NCI-H2029 (cell line): ENCODE measurements at regions not wholly inside any gene's neighbourhood (a gene's known extent, or its start where the extent isn't known, plus 50 kb on each side); places are given as distances from the start of the nearest gene placed in this dataset.
"Not testable (repeated sequence)": the region's sequence is repeated elsewhere in the genome, so short reads cannot be mapped to it uniquely, and the experiment has no call there.

Experiments
- DNase-seq: peaks from one replicate; lab custom pipeline; 2025; lab: John Stamatoyannopoulos, UW

DNA sequence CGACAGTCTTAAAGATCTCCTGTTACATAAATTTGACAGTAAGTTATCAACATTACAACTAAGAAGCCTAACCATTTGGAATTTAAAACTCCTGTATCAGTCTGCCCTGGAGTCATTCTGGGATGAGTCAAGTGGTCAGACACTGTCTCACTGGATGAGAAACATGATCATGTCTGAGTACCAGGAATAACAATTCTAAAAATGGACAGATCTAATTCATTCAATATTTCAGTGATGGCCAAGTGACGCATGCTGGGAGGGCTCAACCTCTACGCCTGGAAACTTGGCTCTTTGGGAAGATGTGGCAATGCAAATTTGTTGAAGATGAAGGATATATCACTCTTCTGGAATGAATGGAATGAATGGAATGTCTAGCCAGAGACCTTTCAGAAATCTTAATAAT is 1427.2 kb downstream of the STIM2 start:
- no peak for DNase-seq

DNA sequence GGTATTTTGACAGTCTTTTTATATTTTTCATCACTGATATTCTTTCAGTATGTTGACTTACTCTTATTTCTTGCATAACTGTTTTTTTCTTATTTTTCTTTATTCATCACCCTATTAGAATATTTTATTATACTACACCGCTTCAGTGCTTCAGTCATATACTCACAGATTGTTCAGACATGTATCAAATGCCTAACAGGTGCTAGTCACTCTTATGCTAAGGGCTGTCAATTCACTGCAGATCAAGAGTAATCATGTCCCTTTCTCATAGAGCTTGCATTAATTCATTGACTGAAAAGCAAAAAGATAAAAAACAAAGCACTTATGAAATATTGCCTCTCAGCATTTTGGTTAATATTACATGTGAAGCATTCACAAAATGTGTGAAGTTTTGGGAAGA is 1435.6 kb downstream of the STIM2 start:
- no peak for DNase-seq

DNA sequence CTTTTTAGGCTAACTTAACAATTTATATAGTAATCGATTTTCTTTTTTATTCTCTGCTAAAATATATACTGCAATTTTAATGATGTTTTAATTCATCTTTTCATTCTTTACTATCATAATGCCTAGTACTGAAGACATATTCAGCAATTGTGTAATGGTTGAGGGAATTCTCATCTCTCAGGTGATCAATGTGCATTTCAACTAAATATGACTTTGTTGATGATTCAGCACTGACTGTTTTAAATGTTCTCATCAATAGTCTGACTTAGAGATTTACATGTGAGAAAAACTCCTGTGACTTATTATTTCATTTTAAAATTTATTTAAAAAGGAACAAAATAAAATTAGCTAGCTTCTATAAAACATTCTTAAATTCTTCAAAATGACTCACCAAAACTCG is 1450.3 kb downstream of the STIM2 start:
- DNase-seq = no peak

DNA sequence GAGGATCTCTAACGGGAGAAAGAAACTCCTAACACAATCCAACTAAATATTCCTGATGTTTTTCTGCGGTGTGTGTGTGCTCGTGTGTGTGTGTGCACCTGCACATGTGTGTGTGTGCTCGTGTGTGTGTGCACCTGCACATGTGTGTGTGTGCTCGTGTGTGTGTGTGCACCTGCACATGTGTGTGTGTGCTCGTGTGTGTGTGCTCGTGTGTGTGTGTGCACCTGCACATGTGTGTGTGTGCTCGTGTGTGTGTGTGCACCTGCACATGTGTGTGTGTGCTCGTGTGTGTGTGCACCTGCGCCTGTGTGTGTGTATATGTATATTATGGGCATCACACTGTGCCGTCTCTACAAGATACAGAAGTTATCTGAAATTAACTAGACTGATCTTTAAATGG is 1451.9 kb downstream of the STIM2 start:
- DNase-seq = not testable (repeated sequence)

DNA sequence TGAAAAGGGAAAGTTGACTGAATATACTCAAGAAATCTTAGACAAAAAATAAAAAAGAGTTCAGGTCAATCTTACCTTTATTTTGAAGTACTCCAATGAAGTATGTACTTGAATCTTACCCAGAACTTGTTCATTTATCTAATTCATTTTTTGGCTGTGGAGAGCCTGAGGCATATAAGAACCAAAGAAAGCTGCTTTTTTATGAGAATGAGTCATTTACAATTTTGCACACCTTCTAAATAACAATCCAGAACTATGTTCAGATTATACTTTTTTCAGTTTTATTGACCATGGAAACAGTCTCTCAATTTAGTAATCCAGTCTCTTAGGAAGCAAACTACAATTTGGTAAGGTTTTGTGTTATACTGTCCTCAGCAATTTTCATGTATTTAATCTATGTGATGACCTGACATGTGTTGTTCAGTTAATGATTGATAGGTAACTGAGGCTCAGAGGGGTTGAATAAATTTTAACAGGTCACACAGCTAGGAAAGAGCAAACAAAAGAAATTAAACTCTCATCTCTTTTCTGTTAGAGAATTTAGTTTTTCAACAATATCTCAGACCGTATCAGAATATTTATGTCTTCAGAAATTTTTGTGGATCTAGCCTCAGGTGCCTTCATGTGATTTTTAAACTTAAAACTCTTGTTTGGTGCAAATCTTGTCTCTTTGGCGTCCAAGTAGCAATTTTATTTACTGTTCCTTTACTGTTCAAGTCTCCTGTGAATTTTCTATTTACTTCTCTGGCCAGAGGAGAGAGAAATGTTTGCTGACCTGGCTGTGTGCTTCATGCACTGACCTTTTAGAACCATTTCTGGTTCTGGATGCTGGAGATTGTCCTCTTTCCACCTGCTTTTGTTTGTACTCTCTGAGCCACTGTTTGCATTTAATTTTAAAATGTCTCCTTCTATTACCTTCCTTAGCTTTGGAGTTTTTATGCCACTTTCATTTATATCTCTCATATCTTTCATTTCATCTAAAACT is 1453.4 kb downstream of the STIM2 start:
- DNase-seq = no peak

DNA sequence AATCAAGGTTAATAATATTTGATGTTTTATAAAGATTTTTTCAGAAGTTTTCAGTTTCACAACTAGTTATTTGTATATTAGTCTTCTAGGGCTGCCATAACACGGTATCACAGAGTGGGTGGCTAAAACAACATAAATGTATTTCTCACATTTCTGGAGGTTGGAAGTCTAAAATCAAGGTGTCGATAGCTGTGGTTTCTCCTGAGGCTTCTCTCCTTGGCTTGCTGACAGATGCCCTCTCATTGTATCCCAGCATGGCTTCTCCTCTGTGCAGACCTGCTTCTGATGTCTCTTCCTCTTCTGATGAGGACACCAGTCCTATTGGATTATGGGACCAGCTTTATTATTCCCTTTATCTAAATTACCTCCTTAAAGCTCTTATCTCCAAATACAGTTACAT is 1456.6 kb downstream of the STIM2 start:
- DNase-seq = no peak

DNA sequence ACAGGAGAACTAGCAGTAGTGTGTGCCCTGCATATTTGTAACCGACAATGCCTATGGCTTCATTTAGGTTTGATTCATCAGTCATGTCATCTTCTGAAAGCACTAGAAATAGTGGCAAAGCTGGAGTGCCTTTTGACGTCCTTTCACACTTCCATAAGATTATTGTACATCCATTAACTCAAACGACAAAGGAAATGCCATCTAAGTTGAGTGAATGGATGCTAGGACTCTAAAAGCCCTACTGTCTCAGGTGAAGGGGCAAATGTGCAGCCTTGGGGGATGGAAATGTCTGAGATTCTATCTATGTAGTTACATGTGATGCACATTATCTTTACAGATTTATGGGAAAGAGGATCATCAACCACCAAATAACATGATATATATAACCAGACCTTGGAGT is 1473.6 kb downstream of the STIM2 start:
- DNase-seq = no peak

DNA sequence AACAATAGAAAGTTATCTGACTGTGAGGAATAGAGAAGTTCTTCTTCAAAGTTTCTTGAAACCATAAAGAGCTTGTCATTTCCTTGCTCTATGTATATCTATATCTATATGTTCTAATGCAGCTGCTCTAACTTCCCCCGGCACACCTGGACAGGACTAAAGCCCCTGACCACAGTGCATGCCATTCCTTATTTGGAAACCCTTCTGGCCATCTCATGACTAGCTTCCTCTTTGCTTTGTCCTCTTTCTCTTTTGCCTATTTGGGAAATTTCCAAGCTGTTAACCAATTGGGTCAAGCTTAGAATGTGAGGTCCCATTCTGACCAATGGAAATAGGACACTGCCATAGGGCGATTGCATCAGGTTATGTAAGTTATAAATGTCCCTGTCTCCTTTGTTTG is 1481.1 kb downstream of the STIM2 start:
- DNase-seq = no peak

DNA sequence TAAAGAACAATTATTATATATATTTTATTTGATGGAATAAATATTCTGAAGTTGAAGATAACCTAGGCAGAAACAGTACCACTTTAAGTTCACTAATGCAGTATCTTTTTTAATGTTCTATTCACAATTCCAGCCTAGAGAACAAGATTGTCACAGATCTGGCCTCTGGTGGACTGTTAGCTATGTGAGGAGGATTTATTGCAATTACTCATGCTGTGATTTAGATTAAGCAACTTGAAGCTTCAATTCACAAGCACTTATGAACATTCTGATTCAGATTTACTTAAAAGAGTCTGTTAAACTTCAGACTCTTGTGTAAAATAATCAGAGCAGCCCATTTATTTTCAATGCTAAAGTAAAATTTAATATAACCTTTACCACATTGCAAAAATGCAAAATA is 1489.8 kb downstream of the STIM2 start:
- DNase-seq = no peak

DNA sequence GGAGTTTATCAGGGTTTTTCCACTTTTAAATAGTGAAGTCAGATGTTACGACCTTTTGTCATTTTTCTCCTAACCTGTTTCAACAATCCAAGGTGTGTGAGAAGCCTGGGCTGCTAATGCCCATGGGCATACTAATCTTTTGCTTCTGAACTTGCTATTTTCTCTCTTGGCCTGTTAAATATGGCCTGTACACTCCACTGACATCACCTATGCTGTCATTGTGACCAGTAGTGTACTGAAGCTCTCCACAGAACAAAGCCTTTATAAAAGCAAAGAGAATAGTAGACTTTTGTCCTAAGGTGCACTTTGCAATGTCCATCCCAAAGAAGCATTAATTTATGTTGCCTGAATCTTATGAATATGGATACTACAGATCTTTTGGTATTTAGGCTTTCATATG is 1490.5 kb downstream of the STIM2 start:
- DNase-seq = no peak

DNA sequence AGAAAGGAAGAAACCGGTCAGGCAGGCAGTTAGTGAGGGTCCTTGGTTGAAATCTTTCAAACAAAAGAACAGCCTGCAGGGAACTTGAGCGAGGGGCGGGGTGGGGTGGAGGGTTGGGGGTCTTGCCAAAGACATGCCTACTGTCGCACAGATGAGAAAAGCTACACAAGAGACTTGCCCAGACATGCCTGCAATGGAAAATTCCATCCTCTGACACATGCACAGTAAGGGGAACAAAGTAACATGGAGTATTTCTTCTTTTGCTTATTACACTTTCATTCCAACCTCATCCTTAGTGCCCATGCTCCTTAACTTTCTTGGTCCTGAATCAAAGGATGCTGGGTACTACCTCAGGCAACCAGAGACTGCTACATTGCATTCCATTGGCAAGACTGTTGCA is 1491.2 kb downstream of the STIM2 start:
- no peak for DNase-seq

DNA sequence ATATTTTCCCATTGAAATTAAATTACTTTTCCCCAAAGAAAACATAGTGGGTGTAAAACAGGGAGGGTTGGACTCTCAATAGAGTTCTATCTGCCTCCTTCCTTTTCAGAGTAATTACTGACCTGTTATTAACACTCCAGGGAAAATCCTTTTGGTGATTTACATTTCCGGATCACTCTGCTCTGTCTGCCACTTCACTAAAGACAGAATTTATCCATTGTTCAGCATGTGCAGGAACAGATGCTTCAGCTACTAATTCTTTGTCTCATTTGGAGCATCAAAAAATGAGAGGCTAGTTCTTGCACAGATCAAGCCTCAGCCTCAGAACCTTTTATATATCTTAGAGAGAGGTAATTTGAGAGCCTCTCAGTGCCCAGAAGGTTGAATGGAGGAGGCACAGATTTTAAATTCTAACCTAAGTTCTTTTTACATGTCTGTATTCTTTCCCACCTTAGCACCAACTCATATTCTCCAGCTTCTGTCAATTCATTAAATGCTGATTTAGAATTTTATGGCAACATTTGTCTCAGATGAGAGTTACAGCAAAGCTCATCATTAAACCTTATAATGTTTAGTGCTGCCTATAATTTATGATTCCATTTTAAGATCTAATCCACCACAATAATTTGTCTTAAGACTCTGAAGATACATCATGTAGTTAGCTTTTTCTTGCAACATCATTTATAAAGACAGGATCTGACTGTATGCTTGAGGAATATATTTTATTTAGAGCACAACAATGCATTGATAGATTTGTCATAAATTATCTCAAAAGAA is 1494.4 kb downstream of the STIM2 start:
- DNase-seq = no peak

DNA sequence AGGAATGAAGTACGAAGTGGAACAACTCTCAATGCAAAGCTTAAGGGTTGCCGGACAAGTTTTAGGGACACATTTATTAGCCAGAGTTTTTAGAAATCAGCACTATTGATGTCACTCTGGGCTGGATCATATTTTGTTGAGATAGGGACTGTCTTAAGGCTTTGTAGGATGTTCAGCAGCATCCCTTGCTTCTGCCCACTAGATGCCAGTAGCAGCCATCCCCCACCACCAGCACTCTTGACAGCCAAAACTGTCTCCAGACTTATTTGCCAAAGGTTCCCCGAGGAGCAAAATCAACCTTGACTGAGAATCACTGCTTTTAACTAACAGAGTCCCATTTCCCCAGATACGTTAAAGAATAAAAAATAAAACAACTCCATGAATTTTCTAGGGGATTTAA is 1497.3 kb downstream of the STIM2 start:
- DNase-seq = no peak

DNA sequence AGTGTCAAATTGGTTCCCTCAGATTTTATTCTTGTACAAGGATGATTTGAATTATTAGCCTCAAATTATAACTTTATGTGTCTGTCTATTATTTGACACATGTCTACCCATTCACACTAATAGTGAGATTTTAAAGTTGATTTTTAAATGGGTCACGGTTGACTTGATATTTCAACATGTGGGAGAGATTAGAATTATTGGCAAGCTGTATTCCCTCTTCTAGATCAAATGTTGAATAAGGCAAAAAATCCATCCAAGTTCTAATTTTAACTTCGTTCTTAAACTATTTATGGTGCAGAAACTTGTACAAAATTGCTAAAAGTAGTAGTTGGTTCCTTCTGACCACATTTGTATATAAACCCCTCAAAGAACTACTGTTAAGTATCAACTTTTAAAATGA is 1498.0 kb downstream of the STIM2 start:
- no peak for DNase-seq

DNA sequence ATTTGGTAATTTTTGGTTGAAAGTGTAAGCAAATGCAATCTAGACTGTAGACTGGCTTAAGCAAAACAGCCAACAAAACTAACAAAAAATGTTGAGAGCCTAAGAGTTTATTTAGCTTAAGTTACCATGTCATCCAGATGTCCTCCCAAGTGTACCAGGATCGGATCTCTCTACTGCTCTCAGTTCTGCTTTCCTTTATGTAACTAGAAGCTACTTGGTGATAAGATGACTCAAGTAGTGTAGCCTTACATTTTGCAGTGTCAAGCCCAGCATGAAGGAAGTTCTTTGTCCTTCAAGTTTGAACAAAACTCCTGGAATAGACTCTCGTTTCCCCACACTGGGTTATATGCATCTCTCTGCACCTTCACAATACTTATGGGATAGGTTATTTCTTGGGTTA is 1500.0 kb downstream of the STIM2 start:
- DNase-seq = no peak

DNA sequence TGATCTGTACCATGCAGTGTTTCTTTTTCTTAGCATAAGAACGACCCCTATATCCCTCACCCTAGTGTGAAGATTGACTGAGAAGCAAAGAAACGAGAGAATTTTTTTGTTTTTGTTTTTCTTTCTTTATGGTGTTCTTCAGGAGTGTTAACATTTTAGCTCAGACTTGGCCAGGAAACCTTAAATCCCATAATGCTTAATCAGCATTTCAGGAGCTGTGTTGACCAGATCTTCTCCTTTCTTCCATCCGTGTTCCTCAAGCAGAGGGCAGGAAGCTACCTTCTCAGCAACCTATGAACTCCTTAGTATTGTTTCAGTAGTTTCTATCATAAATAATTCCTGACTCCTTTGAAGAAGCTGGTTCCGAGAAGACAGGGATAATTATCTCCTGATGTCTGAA is 1501.5 kb downstream of the STIM2 start:
- no peak for DNase-seq

DNA sequence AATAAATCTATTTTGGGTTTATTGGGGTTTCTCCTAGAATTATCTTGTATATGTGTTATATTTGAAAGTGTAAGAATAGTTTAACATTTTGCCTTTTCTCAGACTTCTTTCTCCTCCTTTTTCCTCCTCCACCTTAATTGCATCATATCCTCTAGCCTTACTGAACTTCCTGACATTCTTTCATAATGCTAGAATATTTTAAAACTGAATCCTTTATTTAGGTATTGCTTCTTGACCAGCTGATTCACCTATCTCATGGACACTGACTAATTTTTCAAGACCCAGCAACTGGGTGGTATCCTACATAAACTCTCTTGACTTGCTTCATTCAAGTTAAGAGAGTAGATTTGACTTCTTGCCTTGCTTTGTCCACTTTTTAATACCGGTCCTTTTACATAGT is 1508.9 kb downstream of the STIM2 start:
- no peak for DNase-seq

DNA sequence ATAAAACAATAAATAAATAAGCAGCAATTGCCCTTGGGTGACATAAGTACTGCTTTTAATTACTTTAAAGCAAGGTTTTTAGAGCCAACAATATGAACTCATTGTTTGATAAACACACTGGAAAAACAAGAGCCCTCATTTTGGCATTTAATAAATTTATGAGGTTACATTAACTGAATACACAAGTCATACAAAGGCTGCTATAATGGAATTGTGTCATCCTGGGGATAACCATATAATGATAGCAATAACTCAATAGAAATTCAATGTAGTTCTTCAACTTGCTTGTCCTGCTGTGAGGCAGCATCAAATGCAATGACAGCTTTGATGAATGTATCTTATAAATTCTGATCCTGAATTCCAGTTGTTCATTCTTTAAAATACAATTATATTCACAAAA is 1512.5 kb downstream of the STIM2 start:
- DNase-seq = no peak

DNA sequence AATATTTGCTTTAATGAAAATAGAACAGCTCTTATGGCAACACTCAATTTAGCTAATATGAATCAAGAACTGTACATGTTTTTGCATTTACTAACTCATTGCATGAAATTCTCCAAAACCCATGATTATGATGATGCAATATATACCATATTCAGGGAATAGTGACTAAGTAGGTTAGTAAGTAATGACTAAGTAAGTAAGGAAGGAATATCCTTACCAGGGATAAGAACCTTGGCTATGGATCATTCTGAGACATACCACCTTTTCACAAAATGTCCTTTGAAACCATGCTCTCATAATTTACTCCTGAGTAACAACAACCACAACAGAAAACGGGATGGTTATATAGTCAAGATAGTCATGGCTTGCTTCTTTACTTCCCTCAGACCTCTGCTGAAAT is 1513.0 kb downstream of the STIM2 start:
- no peak for DNase-seq

DNA sequence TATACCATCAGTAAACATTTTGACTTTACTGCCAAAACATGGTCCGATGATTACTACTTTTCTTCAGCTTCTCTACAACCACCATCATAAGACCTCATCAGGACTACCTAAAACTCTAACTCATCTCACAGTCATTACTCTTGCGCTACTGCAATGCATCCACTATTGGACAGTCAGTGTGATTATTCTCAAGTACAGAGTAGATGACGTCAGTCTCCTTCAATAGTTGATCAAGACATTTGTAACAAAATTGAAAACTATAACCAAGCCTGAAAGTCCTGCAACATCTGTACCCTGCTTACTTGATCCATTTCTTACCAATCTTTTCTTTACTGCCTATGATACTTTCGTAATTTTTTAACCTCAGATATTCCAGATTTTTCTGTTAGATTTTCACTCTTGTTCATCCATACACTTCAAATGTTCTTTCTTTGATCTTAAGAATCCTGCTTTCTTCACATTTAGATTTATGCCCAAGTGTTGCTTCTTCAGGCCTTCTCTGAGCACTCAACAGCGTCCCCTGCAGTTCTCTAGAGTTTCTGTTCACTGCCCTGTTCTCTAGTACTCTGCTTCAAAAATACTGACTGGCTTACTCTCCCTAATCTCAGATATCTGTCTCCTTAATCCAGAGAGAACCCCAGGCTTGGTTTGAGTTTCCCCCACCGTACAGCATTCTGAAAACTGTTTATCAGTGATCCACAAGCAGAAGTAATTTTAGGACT is 1517.6 kb downstream of the STIM2 start:
- no peak for DNase-seq

DNA sequence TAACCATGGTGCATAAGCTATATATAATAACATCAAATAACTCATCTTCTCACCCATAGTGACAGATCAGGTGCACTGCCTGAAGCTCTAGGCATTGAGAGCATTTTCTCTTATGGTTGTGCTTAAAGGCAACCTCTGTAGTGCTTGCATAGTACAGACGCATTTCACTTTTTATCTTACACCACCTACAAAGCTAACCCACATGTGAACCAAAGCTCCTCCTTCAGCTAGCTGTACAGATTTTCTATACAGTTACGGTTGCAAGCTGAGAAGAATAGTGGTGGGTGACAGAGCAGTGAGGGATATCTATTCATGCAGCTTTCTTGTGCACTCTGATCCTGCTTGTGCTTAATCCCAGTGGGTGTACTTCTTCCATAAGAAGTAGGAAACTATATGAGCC is 1525.2 kb downstream of the STIM2 start:
- no peak for DNase-seq

DNA sequence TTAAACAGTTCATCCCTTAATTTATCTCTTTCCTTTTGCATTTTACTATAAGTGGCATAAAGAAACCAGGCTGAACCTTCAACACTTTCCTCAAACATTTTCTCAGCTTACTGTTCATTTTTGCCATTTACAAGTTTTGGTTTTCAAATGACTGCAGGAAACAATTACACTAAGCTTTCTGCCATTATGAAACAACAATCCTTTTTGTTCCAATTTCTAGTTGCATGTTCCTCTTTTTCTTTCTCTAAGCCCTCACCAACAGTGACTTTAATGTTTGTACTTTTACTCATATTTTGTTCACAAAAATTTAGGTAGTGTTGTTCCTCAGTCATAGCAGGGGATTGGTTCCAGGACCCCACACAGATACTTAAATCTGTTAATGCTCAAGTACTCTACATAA is 1526.1 kb downstream of the STIM2 start:
- no peak for DNase-seq

DNA sequence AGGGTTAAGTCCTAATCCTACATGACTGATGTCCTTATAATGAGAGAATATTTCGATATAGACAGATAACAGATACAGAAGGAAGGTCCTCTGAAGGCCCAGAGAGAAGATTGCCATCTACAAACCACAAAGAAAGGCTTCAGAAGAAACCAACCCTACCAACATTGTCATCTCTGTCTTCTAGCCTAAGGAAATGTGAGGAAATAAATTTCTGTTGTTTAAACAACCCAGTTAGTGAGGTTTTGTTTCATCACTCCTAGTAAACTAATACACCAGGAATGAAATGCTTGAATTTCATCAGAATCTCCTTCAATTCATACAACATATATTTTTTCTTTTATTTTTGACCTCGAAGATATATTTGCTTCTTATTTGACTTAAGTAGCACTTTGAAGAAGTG is 1527.8 kb downstream of the STIM2 start:
- no peak for DNase-seq
